Stimulated activated CD4-positive, alpha-beta T cell treated with anti-CD3 and anti-CD28 coated beads, Interleukin-1b, Interleukin-23, amount 100 ng/mL, for 24 hours (primary cell): ENCODE measurements at regions not wholly inside any gene's neighbourhood (a gene's known extent, or its start where the extent isn't known, plus 50 kb on each side); places are given as distances from the start of the nearest gene placed in this dataset.
A peak's percentile ranks its signal among the peaks of the same experiment; 100 is the strongest.

ENCODE experiments used
- DNase-seq, 4 experiments: peaks; one replicate each; pipeline ENCODE4 v3.0.0-alpha.2; 2020; ENCODE audit warnings: low read depth in 4 of 4, low spot score in 1 of 4

DNA sequence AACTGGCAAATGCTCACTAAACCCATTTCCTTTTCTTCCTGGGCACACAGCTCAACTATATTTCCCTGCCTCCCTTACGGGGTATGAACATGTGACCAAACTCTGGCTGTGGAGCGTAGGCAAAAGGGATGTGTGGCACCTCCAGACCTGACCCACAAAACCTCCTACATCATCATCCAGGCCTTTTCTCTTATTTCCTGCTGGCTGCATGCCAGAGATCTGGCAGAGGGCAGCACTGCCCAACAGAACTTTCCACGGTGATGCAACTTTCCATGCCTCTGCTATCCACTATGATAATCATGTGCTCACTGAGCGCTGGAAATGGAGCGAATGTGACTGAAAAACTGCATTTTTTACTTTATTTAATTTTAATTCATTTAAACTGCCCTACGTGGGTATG lies 99.6 kb upstream of the CACNA1E start:
- no peak for DNase-seq

DNA sequence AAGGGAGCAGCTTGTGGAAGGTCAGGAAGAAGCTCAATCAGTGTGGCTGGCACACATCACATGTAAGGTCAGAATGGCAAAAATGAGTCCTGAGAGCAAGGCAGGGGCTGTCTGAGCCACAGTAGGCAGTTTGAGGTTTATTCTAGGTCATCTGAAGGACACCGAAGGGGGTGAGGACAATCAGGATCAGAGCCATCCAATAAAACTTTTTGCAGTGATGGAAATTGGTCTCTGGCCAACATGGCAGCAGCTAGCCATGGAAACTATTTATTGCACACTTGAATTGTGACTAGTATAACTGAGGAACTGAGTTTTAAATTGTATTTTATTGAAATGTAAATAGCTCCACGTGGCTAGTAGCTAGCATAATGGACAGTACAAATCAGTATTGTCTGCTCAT lies 97.0 kb upstream of the CACNA1E start:
- DNase-seq = no peak

DNA sequence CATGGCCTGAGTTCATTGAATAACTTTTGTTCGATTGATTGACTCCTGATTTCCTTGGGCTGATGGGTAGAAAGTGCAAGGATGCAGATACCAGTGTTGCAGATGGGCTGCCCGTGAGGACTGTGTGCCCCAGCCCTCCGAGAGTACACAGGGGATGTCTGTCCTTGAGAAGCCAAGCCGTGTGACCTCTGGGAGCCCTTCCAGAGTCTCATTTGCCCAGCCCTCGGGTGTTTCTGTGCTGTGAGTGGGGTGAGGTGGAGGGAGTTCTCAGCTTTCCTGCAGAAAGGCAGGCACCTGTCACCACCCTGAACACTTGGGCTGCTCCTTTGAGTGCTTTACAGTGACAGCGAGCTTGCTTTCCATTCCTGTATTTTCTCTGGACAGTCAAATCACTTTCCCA lies 96.4 kb upstream of the CACNA1E start:
- no peak for DNase-seq

DNA sequence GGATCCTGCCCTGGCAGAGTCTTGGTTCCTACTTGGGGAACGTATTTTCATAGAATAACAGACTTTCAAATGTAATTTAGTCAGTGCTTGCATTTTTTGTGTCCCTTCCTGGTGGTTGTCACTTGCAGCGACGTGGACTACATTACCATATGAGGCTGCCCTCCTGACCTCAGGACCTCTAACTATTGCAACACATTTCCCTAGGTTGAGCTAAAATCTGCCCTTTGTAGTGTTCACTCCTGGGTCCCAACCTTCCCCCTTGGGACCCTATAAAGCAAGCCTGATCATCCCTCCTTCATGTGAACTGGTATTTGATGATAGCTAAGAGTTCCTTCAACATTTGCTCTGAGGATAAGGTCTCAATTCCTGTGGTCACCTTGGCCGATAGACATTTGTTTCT lies 95.6 kb upstream of the CACNA1E start:
- DNase-seq = no peak

DNA sequence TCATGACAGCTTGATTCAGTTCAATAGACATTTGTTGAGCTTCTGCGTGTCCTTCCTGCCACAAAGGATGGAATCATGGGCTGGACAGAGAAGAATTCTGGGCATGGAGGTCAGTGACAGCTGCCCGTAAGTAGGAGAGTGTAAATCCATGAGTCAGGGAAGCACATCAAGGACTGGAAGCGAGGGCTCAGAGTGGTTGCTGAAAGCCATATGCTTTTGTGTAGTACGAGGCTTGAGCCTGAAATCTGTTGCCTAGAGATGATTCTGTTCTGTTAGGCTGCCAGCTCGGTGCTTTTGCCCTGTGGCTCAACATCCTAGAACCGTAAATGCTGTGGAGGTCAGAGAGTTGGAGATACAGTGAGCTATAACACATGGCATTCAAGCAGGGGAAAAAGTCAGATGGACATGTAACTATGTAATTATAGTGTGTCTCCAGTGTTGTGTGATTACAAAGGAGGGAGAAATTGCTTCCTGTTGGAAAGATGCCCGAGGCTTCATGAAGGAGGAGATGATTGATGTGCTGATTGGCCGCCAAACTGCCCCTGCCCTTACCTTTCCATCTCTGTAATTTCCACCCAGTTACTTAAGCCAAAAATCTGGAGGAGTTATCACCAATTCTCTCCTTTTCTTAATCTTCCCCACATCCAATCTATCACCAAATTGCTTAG lies 92.8 kb upstream of the CACNA1E start:
- DNase-seq = no peak

DNA sequence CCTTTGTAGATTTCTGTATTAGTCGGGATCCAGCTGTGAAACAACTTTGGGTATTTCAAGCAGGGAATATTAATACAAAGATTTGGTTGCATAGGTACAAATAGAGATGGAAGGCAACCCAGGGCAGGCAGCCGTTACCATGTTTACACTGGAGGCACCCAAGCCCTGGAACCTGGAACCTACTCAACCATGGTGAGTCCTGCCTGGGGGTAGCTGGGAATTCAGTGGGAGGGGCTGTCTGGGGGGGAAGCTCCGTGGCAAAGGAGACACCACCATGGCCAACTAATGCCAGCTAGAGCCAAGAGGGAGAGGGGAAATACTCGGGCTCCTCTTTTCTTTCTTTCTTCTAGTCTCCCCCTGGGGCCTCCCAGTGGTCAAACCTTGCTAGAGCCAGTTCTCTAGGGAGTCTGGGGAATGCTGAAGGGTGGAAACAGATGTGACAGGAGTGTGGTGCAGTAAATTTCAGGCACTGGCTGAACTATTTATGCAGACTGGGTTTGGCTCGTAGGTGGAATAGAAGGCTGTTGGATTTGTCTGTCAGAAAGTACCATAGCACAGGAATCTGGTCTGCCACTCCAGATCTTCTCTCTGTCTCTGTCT lies 91.9 kb upstream of the CACNA1E start:
- no peak for DNase-seq

DNA sequence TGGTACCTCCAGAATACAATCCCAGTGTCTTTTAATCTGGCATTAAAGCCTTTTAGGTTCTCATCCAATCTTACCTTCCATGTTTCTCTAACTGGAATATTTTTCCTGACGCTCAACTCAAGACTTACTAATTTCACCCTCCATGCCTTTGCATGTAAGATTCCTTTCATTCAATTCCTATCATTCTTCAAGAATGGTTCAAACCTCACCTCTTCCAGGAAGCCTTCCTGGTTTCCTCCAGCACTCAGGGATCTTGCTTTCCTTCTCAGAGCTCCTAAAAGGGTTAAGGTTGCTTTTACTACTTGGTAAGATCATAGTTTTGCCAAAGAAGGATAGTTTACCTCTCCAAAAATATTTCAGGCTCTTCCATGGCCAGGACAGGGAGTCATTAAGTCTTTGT lies 91.2 kb upstream of the CACNA1E start:
- DNase-seq = no peak

DNA sequence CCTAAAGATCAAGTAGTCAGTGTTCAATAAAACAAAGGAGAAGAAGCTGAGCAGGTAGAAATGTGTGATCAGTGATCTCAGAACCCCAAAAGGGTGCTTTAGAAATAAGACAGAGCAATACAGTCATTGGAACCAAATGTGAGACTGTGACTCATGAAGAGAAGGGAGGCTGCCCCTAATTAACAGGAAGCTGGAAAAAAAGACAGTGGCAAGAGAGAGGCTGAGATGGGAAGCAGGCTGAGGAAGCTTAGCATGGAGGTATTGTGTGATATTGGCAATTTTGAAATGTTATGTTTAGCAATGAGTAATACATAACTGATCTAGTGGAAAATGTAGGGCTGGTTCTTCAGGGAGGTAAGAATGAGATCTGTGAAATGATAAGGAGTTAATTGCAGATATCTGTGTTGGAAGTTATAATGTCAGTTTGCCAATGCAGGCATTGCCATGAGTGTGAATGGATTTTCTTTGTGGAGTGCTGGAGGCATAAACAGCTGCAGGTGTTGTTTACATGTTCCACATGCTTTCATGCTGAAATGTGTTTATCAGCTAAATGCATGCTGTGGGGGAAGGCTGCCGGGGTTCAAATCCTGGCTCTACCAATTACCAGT lies 90.6 kb upstream of the CACNA1E start:
- DNase-seq = no peak

DNA sequence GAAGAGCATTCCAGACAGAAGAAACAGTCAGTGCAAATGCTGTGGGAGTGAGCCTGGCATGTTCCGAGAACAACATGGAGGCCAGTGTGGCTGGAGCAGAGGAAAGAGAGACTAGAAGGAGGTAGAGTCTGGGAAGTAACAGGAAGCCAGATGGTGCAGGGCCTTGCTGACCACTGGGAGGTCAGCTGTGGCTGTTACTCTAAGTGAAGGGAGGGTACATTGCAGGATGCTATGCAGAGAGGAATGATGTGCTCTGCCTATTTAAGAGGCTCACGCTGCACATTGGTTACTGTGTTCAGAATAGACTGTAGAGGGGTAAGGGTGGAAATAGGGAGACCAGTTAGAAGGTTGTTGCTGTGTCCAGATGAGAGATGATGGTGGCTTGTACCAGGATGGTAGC lies 88.6 kb upstream of the CACNA1E start:
- no peak for DNase-seq

DNA sequence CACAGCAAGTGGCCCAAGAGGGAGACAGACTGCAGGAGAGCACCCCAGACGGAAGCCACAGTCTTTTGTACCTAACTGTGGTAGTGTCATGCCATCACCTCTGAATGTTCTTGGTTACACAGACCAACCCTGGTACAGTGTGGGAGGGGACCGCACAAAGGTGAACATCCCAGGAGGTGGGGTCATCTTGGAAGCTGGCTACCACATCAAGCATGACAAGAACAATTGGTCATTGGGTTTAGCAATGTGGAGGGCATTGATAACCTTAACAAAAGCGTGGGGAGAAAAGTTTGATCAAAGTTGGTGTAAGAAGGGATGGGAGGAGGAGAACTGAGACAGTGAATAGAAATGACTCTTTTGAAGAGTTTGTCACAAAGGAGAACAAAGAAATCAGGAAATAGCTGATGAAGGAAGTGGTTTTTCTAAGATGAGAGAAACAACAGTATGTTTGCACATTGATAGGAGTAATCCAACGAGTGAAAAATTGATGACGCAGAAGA lies 87.1 kb upstream of the CACNA1E start:
- peak in 2 of 4 experiments; percentile 10 to 12 for DNase-seq

DNA sequence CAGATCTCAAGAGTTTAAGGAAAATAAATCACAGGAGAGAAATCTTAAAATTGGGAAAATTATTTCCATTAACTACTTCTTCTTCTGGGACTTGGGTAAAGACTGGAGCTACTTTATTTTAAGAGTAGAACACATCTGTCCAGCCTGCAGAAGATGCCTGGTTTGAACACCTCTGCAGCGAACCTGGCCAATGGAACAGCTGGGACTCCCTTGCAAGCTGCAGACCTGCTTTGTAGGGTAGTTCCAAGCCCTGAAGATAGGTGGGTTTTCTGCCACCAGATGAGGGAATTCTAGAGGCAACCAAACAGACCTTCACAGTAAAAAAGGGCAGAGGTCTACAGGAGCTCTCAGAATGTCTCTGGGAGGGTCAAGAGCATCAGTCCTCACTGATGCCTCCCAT lies 86.5 kb upstream of the CACNA1E start:
- DNase-seq = no peak

DNA sequence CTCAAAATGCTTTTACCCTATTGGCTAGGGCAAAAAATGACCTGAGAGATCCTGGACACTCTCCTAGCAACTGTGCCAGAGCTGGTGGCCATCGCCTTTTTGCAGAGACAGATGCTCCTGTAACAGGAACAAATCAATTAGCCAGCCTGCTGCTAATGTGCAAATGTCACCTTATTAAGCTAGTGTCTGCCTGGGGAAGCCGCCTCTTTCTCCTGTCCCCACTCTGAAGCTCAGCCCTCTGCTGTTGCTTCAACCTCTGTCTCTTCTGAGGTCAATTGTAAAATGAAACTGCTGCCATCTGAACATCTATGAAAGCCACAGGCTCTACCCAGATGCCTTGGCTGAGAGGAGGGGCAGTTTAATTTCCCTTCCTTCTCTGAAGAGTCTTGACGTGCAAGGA lies 85.5 kb upstream of the CACNA1E start:
- DNase-seq = no peak

DNA sequence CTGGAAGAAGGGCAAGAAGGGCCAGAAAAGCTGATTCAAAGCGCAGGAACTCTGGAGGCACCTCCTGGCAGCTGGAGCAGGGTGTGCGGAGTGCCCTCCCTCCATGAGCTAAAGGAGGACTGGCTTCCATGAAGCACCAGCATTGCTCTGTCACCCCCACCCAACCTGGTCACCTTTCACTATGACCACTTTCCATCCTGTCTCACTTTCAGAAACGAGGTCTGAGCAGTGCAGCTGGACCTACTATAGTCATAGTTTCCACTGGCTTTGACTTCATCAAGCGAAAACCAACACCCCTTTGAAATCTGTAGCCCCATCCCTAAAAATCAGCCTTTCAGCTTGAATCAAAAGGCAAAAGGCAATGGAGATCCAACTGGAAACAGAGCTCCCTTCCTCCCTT lies 84.8 kb upstream of the CACNA1E start:
- no peak for DNase-seq

DNA sequence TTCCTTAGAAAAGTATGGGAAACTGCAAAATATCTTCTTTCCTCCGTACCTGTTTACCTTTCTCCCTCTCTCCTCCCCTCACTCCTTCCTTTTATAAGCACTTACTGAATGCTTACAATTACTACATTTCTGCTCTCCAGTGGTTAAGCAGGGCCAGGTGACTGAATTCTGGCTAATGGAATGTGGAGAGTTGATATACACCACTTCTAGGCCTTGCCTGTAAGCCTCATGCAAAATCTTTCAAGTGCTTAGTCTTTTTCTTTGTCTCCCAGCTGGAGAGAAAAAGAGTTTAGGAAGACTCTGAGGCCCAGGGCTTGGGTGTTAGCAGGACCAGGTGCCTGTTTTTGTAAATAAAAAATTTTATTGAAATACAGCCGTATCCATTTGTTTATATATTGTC lies 77.7 kb upstream of the CACNA1E start:
- DNase-seq = no peak

DNA sequence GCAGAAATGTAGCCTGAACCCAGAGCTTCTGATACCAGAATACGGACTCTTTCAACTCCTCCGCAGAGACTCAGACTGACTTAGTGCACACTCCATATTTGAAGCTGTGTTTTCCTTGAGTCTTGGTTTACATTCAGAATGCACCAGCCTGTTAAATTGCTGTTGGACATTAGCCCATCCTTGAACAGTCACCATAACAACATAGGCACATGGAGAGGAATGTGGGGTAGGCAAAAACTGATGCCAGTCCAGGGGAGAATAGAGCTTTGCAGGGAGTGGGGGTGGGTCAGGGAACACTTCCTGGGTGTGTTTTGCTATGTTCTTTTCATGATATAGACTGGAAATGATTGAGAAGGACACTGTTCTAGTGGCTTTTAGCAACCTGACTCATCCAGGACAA lies 76.3 kb upstream of the CACNA1E start:
- DNase-seq = no peak

DNA sequence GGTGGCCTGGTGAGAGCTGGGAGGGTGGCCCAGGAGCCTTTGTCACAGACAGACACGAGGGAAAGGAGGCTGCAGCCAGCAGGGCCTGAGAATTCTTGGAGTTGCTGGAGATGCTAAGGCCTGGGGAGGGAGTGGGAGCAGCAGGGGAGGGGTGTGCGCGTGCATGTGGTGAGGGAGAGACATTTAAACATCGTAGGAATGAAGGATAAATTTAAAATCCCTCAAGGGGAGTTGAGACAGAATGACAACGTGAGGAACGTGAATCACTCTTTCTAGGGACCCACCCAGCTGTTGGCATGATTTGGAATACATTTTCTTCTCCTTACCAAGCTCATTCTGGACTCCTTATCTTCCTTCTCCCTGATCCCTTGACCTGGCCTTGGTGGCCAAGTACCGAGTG lies 73.3 kb upstream of the CACNA1E start:
- DNase-seq = no peak

DNA sequence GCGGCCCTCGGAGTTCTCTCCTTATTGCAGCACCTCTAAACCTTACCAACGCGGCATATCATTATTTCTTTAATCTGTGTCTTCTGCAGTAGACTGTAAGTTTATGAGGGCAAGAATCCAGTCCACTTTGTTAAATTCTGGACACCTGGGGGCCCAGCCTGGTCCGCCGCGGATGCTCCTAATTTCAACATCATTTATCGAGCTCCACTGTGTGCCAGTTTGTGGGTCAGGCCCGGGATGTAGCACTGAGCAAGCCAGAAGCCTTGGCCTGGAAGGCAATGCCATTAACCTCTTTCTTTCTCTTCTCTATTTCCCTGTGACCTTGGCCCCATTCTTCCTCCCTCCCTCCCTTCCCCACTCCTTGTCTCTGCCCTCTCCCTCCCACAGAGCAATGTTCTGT lies 70.6 kb upstream of the CACNA1E start:
- no peak for DNase-seq

DNA sequence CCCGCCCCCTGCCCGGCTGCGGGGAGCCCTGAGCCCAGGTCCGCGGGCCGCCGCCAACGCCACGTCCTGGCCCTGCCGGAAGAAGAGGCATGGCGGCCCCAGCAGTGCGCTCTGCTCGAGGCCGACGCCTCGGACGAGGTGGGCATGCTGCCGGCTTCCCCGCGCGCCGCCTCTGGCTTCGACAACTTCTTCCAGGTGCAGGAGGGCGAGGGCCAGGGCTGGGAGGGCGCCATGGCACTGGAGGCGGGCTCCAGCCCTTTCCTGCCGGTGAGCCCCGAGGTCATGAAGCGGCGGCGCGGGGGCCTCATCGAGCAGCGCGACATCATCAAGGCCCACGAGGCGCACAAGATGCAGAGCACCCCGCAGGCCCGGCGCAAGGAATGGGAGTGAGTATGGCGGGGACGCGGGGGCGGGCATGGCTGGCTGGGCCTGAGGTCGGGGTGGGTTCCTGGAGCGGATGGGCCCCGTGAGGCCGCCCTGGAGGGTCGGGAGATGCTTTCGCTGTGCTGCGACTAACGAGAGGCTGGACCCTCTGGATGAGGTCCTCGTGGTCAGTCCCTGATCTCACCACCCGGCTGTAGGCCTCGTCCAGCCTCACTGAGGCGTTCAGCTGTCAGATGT lies 70.0 kb upstream of the CACNA1E start:
- no peak for DNase-seq

DNA sequence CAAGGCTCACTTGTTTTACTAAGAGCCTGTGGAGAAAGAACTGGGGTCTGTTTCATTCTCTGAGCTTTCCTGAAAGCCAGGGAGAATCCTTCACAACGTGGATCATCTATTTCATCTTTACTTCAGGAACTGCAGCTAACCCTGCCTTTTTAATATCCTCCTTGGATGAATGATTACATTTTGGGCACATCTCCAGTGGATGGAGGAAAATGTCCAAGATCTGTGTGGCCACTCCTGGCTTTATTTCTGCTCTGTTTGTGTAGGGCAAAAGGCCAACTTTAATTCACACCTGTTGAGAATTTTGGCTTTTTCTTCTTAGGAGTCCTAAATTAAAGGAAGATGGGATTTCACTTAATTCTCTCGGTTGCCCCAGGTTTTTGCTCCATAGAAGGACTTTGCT lies 69.5 kb upstream of the CACNA1E start:
- DNase-seq = no peak

DNA sequence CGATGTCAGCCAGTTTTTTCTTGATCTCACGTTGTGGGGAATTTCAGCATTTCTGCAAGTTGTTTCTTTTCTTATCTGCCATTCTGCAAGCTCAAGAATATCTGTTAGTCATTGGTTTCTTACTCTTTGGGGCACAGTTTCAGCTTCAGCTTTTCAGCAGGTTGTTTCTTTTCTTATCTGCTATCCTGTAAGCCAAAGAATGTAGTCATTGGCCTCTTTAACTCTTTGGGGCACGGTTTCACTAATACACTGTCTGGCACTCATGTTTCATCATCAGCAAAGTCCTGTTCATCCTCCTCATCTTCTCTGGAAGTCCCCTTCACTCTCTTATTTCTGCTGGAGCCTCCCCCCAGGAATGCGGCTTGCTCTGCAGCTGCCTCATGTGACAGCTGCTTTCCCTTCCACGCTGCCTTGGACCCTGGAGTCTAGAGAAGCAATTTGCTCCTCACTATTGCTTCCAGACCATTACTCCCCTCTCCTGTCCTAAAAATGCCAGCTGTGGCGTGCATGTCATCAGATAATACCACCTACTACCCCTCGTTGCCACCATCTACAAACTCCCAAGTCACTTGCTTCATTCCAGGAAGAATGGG lies 67.0 kb upstream of the CACNA1E start:
- DNase-seq = no peak

DNA sequence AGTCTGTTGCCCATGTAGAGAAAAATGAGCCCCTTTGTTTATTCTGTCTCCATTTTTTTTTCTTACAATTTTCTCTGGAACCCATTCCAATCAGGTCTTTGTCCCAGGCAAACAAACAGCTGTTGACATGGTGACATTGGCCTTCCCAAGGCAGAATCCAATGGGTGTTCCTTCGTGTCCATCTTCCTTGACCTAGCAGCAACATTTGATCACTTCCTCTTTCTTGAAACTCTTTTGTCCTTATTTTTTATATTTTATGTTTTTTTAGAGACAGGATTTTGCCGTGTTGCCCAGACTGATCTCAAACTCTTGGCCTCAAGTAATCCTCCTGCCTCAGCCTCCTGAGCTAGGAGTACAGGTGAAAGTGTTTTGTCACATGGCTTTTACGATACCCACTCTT lies 65.4 kb upstream of the CACNA1E start:
- no peak for DNase-seq
